MM.1S (cell line): ENCODE measurements at regions not wholly inside any gene's neighbourhood (a gene's known extent, or its start where the extent isn't known, plus 50 kb on each side); places are given as distances from the start of the nearest gene placed in this dataset.

Experiments
- DNase-seq: peaks from one replicate; pipeline ENCODE4 v3.0.0-alpha.2; 2015
- H2AFZ ChIP-seq: fragments of 300-600 bp; sonication (generic); 2 replicates; pipeline ENCODE4 v1.6.0; 2016; ENCODE audit warnings: antibody characterized with exemption, low read length
- H3F3A ChIP-seq: fragments of 300-600 bp; sonication (generic); 2 replicates; pipeline ENCODE4 v1.6.1; 2016; ENCODE audit warnings: mild to moderate bottlenecking, antibody characterized with exemption, low read length, moderate library complexity, mixed read lengths; ENCODE audit not compliant: insufficient read depth
- H3K27ac ChIP-seq: fragments of 300-600 bp; sonication (generic); 2 replicates; pipeline ENCODE4 v1.5.1; 2016; ENCODE audit warnings: mild to moderate bottlenecking, low read length
- H3K27me3 ChIP-seq: fragments of 300-600 bp; sonication (generic); replicated peaks from 2 replicates; pipeline ENCODE4 v1.6.0; 2016; ENCODE audit warnings: low read length; ENCODE audit not compliant: insufficient read depth
- H3K36me3 ChIP-seq: fragments of 300-600 bp; sonication (generic); replicated peaks from 2 replicates; pipeline ENCODE4 v1.6.1; 2016; ENCODE audit warnings: mild to moderate bottlenecking, low read length, mixed read lengths; ENCODE audit not compliant: insufficient read depth
- H3K4me1 ChIP-seq: fragments of 300-600 bp; sonication (generic); 2 replicates; pipeline ENCODE4 v1.6.1; 2016; ENCODE audit warnings: low read length, mixed read lengths
- H3K4me2 ChIP-seq: fragments of 300-600 bp; sonication (generic); 2 replicates; pipeline ENCODE4 v1.6.0; 2016; ENCODE audit warnings: low read depth, low read length
- H3K4me3 ChIP-seq: fragments of 300-600 bp; sonication (generic); 2 replicates; pipeline ENCODE4 v1.5.1; 2016; ENCODE audit warnings: low read length, mixed read lengths
- H3K79me2 ChIP-seq: fragments of 300-600 bp; sonication (generic); 2 replicates; pipeline ENCODE4 v1.6.1; 2016; ENCODE audit warnings: mixed run types, low read length, mixed read lengths
- H3K9ac ChIP-seq: fragments of 300-600 bp; sonication (generic); 2 replicates; pipeline ENCODE4 v1.6.1; 2016; ENCODE audit warnings: low read length, mixed read lengths
- H3K9me2 ChIP-seq: fragments of 300-600 bp; sonication (generic); replicated peaks from 2 replicates; pipeline ENCODE4 v1.6.1; 2016; ENCODE audit warnings: mild to moderate bottlenecking, low read length, mixed read lengths; ENCODE audit not compliant: insufficient read depth
- H3K9me3 ChIP-seq: fragments of 300-600 bp; sonication (generic); replicated peaks from 2 replicates; pipeline ENCODE4 v1.6.1; 2016; ENCODE audit warnings: mild to moderate bottlenecking, low read length, mixed read lengths; ENCODE audit not compliant: insufficient read depth
- H4K20me1 ChIP-seq: fragments of 300-600 bp; sonication (generic); 2 replicates; pipeline ENCODE4 v1.6.1; 2016; ENCODE audit warnings: mild to moderate bottlenecking, low read length, moderate library complexity, mixed read lengths; ENCODE audit not compliant: insufficient read depth
- CTCF ChIP-seq: fragments of 300-600 bp; sonication (generic); IDR thresholded peaks from 2 replicates; pipeline ENCODE4 v1.5.1; 2016; ENCODE audit warnings: antibody characterized with exemption, low read length, mixed read lengths
- EZH2 ChIP-seq: fragments of 300-600 bp; sonication (generic); optimal IDR thresholded peaks from 2 replicates; pipeline ENCODE3; 2017; ENCODE audit warnings: low read depth, mild to moderate bottlenecking, antibody characterized with exemption, low read length, mixed read lengths
- EZH2phosphoT487 ChIP-seq: fragments of 300-600 bp; sonication (generic); IDR thresholded peaks from 2 replicates; pipeline ENCODE4 v1.6.1; 2018; ENCODE audit warnings: antibody characterized with exemption, low read length

GRCh38 chr14:25699981-25700380 is 650.0 kb upstream of the STXBP6 start:
- no peaks in the 10 kb centered on the region for H3K9me2 ChIP-seq
- H3K27me3 ChIP-seq, result no peaks in the 10 kb centered on the region
- no peak for TF ChIP-seq EZH2phosphoT487
- no peak for TF ChIP-seq EZH2
- no peak for TF ChIP-seq CTCF
- no peak overlapping the region for H3K4me2 ChIP-seq
- H3K79me2 ChIP-seq, result no peaks in the 10 kb centered on the region
- no peak overlapping the region for H2AFZ ChIP-seq
- H3K36me3 ChIP-seq, result no peaks in the 10 kb centered on the region
- no peak overlapping the region for H3K4me3 ChIP-seq
- no peak overlapping the region for H3K9ac ChIP-seq
- H3K9me3 ChIP-seq, result no peaks in the 10 kb centered on the region
- no peaks in the 10 kb centered on the region for H3F3A ChIP-seq
- no peak overlapping the region for H3K27ac ChIP-seq
- DNase-seq, result no peak
- no peaks in the 10 kb centered on the region for H4K20me1 ChIP-seq
- no peaks in the 10 kb centered on the region for H3K4me1 ChIP-seq

- no peaks in the 10 kb centered on the region for H3K9me3 ChIP-seq
- TF ChIP-seq EZH2phosphoT487 (no peak), EZH2 (no peak), CTCF (no peak)
- H3K79me2 ChIP-seq, result no peaks in the 10 kb centered on the region
- no peak overlapping the region for H3K27ac ChIP-seq
- H3K4me1 ChIP-seq, result no peaks in the 10 kb centered on the region
- no peak for DNase-seq
- H3K27me3 ChIP-seq, result no peaks in the 10 kb centered on the region
- H3K9ac ChIP-seq, result no peak overlapping the region
- no peaks in the 10 kb centered on the region for H3K36me3 ChIP-seq
- no peaks in the 10 kb centered on the region for H3F3A ChIP-seq
- H4K20me1 ChIP-seq, result no peaks in the 10 kb centered on the region
- H3K9me2 ChIP-seq, result no peaks in the 10 kb centered on the region
- H3K4me3 ChIP-seq, result no peak overlapping the region
- H3K4me2 ChIP-seq, result no peak overlapping the region
- H2AFZ ChIP-seq, result no peak overlapping the region
Observed at GRCh38 chr14:25698111-25698510, 648.2 kb upstream of the STXBP6 start.

GRCh38 chr14:25696176-25696575 is 646.2 kb upstream of the STXBP6 start:
- Histone ChIP-seq H3K27me3 (no peaks in the 10 kb centered on the region), H3K36me3 (no peaks in the 10 kb centered on the region)
- no peak for DNase-seq

More at GRCh38 chr14:25696176-25696575, 646.2 kb upstream of the STXBP6 start:
- Histone ChIP-seq H3K9ac (no peak overlapping the region), H3K4me1 (no peaks in the 10 kb centered on the region), H3K9me2 (no peaks in the 10 kb centered on the region), H3K4me3 (no peak overlapping the region), H3K4me2 (no peak overlapping the region), H3K9me3 (no peaks in the 10 kb centered on the region), H3F3A (no peaks in the 10 kb centered on the region), H3K79me2 (no peaks in the 10 kb centered on the region), H4K20me1 (no peaks in the 10 kb centered on the region), H3K27ac (no peak overlapping the region), H2AFZ (no peak overlapping the region)
- TF ChIP-seq EZH2phosphoT487 (no peak), EZH2 (no peak), CTCF (no peak)
